AG04450 (cell line): ENCODE measurements at regions not wholly inside any gene's neighbourhood (a gene's known extent, or its start where the extent isn't known, plus 50 kb on each side); places are given as distances from the start of the nearest gene placed in this dataset.

ENCODE experiments used
- CTCF ChIA-PET: fragments of 300-600, 350-600 bp; formaldehyde crosslinking; extraction: SDS; loops from one replicate; lab custom pipeline; 2022; ENCODE audit warnings: antibody characterized with exemption, inconsistent platforms; lab: Charles Lee
- POLR2A ChIA-PET: fragments of 350-600 bp; formaldehyde crosslinking; extraction: SDS; loops from one replicate; lab custom pipeline; 2021; ENCODE audit warnings: antibody characterized with exemption, inconsistent platforms; lab: Yijun Ruan, JAX
- DNase-seq: peaks from one replicate; pipeline ENCODE4 v3.0.0-alpha.2; 2011; ENCODE audit warnings: low read depth, low spot score
- H3K27ac ChIP-seq: one replicate; pipeline ENCODE4 v1.5.1; 2012; ENCODE audit warnings: low read depth, low read length, control low read depth
- H3K27me3 ChIP-seq: one replicate; pipeline ENCODE4 v1.6.0; 2012; ENCODE audit warnings: low read length; ENCODE audit not compliant: control insufficient read depth, insufficient read depth
- H3K4me3 ChIP-seq: 2 replicates; pipeline ENCODE4 v1.5.1; 2011; ENCODE audit warnings: mild to moderate bottlenecking, low read depth, low read length, control low read depth
- H3K9me3 ChIP-seq: 2 replicates; pipeline ENCODE4 v1.5.1; 2012; ENCODE audit warnings: low read length; ENCODE audit not compliant: control insufficient read depth, insufficient read depth
- TF ChIP-seq, protein P1 (sequence below): IDR thresholded peaks from 2 replicates; pipeline ENCODE4 v1.5.1; 2011; ENCODE audit warnings: low read depth, low read length, control low read depth, inconsistent platforms

DNA sequence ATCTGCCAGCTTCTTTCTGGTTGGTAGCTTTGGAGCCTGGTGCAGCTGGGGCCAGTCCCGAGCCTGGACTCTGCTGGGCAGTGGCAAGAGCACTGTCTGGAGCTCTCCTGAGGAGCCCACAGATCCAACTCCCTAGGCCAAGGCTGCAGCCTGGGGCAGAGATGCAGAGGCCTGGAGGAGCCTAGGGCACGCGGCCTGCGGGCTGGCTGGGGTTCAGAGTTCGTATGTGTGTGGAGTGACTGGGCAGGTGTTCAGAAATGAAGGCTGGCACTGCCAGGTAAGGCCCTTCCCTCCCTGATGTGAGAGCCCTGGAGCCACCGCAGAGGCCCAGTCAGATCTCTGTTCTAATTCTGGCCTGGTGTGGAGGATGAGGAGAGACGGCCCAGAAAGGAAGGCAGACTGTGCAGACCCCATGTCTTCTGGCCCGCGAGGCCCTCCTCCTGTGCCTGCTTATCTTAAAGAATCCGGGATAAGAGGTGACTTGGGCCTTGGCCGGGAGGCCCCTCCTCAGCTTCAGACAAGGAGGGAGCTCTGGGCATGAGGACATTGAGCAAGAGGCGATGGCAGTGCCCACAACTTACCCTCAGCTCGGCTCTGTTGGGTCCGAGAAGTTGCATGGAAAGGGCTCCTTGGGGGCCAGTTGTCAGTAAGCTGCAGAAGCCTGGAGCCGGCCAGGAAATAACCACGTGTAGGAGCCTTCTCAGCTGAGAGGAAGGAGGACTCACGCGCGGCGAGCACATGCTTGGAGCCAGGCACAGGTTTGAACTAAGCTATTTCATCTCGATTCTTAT, 62.2 kb upstream of the B3GAT1 start:
- ChIA-PET POLR2A (no interaction called here), CTCF (no interaction called here)
- TF ChIP-seq, protein P1, sequence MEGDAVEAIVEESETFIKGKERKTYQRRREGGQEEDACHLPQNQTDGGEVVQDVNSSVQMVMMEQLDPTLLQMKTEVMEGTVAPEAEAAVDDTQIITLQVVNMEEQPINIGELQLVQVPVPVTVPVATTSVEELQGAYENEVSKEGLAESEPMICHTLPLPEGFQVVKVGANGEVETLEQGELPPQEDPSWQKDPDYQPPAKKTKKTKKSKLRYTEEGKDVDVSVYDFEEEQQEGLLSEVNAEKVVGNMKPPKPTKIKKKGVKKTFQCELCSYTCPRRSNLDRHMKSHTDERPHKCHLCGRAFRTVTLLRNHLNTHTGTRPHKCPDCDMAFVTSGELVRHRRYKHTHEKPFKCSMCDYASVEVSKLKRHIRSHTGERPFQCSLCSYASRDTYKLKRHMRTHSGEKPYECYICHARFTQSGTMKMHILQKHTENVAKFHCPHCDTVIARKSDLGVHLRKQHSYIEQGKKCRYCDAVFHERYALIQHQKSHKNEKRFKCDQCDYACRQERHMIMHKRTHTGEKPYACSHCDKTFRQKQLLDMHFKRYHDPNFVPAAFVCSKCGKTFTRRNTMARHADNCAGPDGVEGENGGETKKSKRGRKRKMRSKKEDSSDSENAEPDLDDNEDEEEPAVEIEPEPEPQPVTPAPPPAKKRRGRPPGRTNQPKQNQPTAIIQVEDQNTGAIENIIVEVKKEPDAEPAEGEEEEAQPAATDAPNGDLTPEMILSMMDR = no peak
- H3K27ac ChIP-seq = no peak overlapping the region
- no peak overlapping the region for H3K4me3 ChIP-seq
- no peaks in the 10 kb centered on the region for H3K27me3 ChIP-seq
- H3K9me3 ChIP-seq = peaks cover 80% of the 10 kb centered on the region
- DNase-seq = no peak

DNA sequence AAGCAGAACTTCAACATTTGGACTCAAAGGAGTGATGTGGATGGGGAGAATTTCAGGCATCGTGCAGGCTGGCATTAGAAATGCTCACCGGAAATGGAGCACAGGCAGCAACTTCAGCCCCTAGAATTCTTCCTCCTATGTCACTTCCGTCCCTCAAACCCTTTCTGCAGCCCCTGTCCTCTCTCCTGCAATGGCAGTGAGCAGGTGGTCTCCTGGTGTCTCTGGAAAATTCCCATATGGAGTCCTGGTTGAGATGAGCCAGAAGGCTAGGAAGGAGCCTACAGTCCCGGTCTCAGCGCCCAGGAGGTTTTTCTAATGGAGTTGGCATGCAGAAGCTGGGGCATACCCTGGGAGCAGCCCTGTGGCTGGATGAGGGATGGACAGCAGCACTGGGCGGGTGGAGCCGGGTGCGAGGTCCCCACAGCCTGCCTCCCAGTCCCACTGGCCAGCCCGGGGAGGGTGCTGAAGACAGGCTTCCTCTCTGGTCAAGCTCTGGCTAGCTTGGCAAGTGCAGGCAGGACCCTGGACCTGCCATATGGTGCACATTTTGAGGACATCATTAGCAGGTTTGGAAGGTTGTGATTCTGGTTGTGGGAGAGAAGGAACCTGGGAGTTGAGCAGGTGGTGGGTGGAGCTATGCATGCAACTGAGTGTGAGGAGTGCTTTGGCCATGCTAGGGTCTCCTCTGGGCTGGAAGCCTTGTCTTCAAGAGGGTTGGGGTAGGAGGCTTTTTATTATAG, 59.8 kb upstream of the B3GAT1 start:
- Histone ChIP-seq H3K4me3 (no peak overlapping the region), H3K27ac (no peak overlapping the region), H3K27me3 (no peaks in the 10 kb centered on the region), H3K9me3 (peaks cover 80% of the 10 kb centered on the region)
- no peak for DNase-seq
- ChIA-PET CTCF (no interaction called here), POLR2A (no interaction called here)
- TF ChIP-seq, protein P1 = no peak

DNA sequence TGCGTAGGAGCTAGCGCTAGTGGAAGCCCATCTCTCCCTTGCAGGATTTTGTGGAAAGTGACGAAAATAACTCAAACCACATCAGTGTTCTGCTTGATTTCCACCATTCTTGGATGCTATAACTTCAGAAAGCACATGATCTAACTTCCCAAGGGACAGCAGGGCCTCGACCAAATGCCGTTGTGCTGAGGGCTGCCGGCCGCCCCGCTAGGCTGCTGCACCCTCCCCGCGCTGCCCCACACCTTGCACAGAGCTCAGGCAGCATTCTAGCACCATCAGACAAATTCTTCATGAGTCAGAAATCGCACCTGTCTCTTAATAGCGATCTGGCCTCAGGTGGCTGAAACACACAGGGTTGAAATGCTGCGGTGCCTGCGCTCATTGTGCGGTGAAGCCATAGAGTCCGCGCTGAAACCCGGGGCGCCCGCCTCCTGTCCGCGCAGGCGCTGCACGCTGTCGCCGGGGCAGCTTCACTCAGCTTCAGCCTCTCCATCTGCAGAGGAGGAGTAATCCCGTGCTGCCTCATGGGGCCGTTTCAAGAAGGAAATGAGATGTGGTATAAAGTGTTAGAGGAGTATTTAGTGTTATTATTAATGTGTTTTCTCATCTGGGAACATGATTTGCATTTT, 59.2 kb upstream of the B3GAT1 start:
- CTCF ChIA-PET = no interaction called here
- Histone ChIP-seq H3K9me3 (peaks cover 80% of the 10 kb centered on the region), H3K27ac (no peak overlapping the region), H3K4me3 (no peak overlapping the region), H3K27me3 (no peaks in the 10 kb centered on the region)
- DNase-seq = no peak
- POLR2A ChIA-PET = no interaction called here
- TF ChIP-seq, protein P1 = no peak

DNA sequence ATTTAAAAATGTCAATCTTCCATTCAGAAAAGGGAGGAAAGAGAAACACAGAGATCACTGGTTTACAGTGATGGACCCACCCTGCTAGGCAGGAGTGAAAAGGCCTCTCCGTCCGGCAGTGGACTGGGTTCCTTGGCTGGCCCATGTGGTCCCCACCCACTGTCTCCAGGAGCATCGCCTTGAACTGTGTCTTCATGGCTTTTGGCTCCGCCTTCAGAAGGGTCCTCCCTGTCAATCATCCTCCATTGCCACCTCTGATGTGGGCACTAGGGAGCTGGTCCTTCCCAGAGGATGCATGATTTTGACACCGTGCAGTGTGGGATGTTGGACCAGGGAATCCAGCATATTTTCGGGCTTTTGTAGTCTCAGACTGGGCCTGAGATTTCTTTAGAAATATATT, 58.2 kb upstream of the B3GAT1 start:
- ChIA-PET POLR2A (no interaction called here), CTCF (no interaction called here)
- H3K27ac ChIP-seq = no peak overlapping the region
- no peak overlapping the region for H3K4me3 ChIP-seq
- DNase-seq = no peak
- peaks cover 81% of the 10 kb centered on the region for H3K9me3 ChIP-seq
- H3K27me3 ChIP-seq = no peaks in the 10 kb centered on the region
- TF ChIP-seq, protein P1 = no peak

- Histone ChIP-seq H3K27me3 (no peaks in the 10 kb centered on the region), H3K27ac (no peak overlapping the region), H3K4me3 (no peak overlapping the region), H3K9me3 (peaks cover 79% of the 10 kb centered on the region)
- TF ChIP-seq, protein P1 = no peak
- DNase-seq = no peak
- CTCF ChIA-PET = no interaction called here
- POLR2A ChIA-PET = no interaction called here
Observed at GRCh38 chr11:134469627-134470026, 57.6 kb upstream of the B3GAT1 start.
